Endodermal cell (in vitro differentiated cells): ENCODE measurements at regions not wholly inside any gene's neighbourhood (a gene's known extent, or its start where the extent isn't known, plus 50 kb on each side); places are given as distances from the start of the nearest gene placed in this dataset.

Experiments used
- DNase-seq: peaks from one replicate; pipeline ENCODE4 v3.0.0-alpha.2; 2017
- H3K27ac ChIP-seq: 2 replicates; pipeline ENCODE4 v1.5.1; 2013; ENCODE audit warnings: mild to moderate bottlenecking, low read depth, low read length, moderate library complexity
- H3K27me3 ChIP-seq: 2 replicates; pipeline ENCODE4 v1.6.1; 2013; ENCODE audit warnings: mild to moderate bottlenecking, low read length, moderate library complexity; ENCODE audit not compliant: insufficient read depth, control insufficient read depth, poor library complexity, severe bottlenecking
- H3K36me3 ChIP-seq: 2 replicates; pipeline ENCODE4 v1.7.0; 2013; ENCODE audit warnings: mild to moderate bottlenecking, low read length, moderate library complexity; ENCODE audit not compliant: control insufficient read depth, insufficient read depth
- H3K4me1 ChIP-seq: one replicate; pipeline ENCODE4 v1.7.0; 2013; ENCODE audit warnings: low read length; ENCODE audit not compliant: control insufficient read depth, insufficient read depth
- H3K4me3 ChIP-seq: 2 replicates; pipeline ENCODE4 v1.5.1; 2013; ENCODE audit warnings: mild to moderate bottlenecking, low read length, moderate library complexity
- H3K9ac ChIP-seq: 2 replicates; pipeline ENCODE4 v1.6.1; 2013; ENCODE audit warnings: mild to moderate bottlenecking, low read length, moderate library complexity; ENCODE audit not compliant: poor library complexity, severe bottlenecking; ENCODE audit errors: extremely low read depth
- H3K9me3 ChIP-seq: 2 replicates; pipeline ENCODE4 v1.6.1; 2013; ENCODE audit warnings: mild to moderate bottlenecking, low read length, moderate library complexity; ENCODE audit not compliant: control insufficient read depth
- H3K27ac Mint-ChIP-seq: 2 replicates; pipeline ENCODE4 v1.8.0; 2020; ENCODE audit warnings: mixed read lengths
- H3K27me3 Mint-ChIP-seq: 2 replicates; pipeline ENCODE4 v1.8.0; 2021; ENCODE audit warnings: mild to moderate bottlenecking, mixed read lengths; ENCODE audit not compliant: insufficient read depth
- H3K36me3 Mint-ChIP-seq: 2 replicates; pipeline ENCODE4 v1.8.0; 2020; ENCODE audit warnings: low read depth, mixed read lengths
- H3K4me1 Mint-ChIP-seq: 2 replicates; pipeline ENCODE4 v1.8.0; 2020; ENCODE audit warnings: mixed read lengths
- H3K4me3 Mint-ChIP-seq: 2 replicates; pipeline ENCODE4 v1.8.0; 2020; ENCODE audit warnings: mild to moderate bottlenecking, moderate library complexity, mixed read lengths
- H3K9me3 Mint-ChIP-seq: 2 replicates; pipeline ENCODE4 v1.8.0; 2020; ENCODE audit warnings: mild to moderate bottlenecking, mixed read lengths
- WGBS, 2 experiments: methylation state at CpG; one replicate each; pipeline versions ENCODE4 v1.1.5 to v1.1.7; 2013; ENCODE audit warnings: missing lambda C conversion rate in 2 of 2, mixed read lengths in 1 of 2; ENCODE audit not compliant: insufficient coverage in 1 of 2, insufficient read length in 1 of 2; 5-methylcytosine and 5-hydroxymethylcytosine counted together
- TF ChIP-seq, protein P1 (sequence below): fragments of 200-600 bp; sonication (generic); conservative IDR thresholded peaks from 2 replicates; pipeline ENCODE4 v1.5.0; 2021; ENCODE audit warnings: antibody characterized with exemption, mild to moderate bottlenecking

DNA sequence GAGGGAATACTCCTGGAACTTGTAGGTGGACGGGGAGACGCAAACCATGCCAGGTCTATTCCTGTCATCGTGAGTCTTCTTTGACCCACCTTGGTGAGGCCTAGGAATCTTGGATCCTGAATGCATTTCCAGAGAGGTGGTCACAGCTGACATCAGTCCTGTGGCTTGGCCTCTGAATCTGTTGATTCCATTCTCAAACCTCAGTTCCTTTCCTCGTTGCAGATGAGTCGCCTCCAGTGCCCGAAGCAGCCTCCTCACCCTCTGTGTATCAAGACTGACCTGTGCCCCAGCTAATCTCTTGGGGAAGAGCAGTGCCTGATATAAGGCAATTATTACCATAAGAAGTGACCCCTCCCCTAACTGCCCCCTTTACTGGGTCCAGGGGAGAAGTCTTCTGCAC lies 118.1 kb downstream of the SMIM20 start:
- TF ChIP-seq, protein P1, sequence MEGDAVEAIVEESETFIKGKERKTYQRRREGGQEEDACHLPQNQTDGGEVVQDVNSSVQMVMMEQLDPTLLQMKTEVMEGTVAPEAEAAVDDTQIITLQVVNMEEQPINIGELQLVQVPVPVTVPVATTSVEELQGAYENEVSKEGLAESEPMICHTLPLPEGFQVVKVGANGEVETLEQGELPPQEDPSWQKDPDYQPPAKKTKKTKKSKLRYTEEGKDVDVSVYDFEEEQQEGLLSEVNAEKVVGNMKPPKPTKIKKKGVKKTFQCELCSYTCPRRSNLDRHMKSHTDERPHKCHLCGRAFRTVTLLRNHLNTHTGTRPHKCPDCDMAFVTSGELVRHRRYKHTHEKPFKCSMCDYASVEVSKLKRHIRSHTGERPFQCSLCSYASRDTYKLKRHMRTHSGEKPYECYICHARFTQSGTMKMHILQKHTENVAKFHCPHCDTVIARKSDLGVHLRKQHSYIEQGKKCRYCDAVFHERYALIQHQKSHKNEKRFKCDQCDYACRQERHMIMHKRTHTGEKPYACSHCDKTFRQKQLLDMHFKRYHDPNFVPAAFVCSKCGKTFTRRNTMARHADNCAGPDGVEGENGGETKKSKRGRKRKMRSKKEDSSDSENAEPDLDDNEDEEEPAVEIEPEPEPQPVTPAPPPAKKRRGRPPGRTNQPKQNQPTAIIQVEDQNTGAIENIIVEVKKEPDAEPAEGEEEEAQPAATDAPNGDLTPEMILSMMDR: no peak
- H3K36me3 ChIP-seq: no peaks in the 10 kb centered on the region
- peaks cover 12% of the 10 kb centered on the region for H3K4me1 ChIP-seq
- Mint-ChIP-seq H3K4me3 (no peak overlapping the region), H3K9me3 (no peaks in the 10 kb centered on the region), H3K4me1 (peaks cover 23% of the 10 kb centered on the region), H3K36me3 (no peaks in the 10 kb centered on the region), H3K27ac (no peak overlapping the region), H3K27me3 (peaks cover 31% of the 10 kb centered on the region)
- H3K9ac ChIP-seq: no peak overlapping the region
- H3K9me3 ChIP-seq: no peaks in the 10 kb centered on the region
- H3K27ac ChIP-seq: no peak overlapping the region
- DNase-seq: no peak
- H3K27me3 ChIP-seq: peaks cover 11% of the 10 kb centered on the region
- 93 to 100% methylated on average over 4 to 6 of the region's 6 CpGs for WGBS, 2 experiments
- no peak overlapping the region for H3K4me3 ChIP-seq

DNA sequence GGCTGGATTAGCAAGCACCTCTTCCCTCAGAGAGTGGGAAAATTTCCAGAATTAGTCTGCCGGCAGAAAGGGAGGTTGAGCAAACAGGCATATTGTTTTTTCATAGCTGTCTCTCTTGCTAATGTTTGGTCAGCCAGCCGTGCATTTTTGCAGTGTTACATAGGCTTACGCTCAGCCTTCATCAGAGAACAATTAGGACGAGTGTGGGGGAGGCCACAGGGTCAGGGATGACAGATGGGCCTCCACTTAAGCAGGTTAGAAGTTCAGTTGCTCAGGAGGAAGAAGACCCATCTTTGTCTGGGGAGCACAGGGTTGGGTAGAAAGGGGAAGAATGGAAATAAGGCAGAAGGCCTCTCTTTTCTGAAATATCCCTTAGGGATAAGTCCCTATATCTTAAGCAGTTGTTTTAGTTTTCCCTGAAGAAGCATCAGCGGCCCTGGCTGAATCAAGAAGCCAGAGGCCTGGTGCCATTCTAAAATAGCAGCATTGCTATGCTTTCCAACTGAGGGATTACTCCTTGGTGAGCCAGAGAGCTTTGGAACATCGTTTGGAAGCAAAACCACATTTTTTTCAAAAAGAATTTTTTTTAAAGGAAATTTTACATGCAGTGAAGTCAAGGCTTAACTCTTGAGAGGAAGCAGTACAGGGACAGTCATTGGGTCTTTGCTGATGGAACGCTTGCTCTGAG lies 118.8 kb downstream of the SMIM20 start:
- Histone ChIP-seq H3K4me3 (no peak overlapping the region), H3K36me3 (no peaks in the 10 kb centered on the region), H3K9ac (no peak overlapping the region), H3K4me1 (peaks cover 12% of the 10 kb centered on the region), H3K27ac (no peak overlapping the region), H3K27me3 (peaks cover 11% of the 10 kb centered on the region), H3K9me3 (no peaks in the 10 kb centered on the region)
- no peaks in the 10 kb centered on the region for H3K36me3 Mint-ChIP-seq
- no peak overlapping the region for H3K4me3 Mint-ChIP-seq
- H3K9me3 Mint-ChIP-seq: no peaks in the 10 kb centered on the region
- DNase-seq: no peak
- peaks cover 23% of the 10 kb centered on the region for H3K4me1 Mint-ChIP-seq
- TF ChIP-seq, protein P1: no peak
- WGBS, 2 experiments: 84 to 93% methylated on average over 7 of the region's 7 CpGs
- peaks cover 26% of the 10 kb centered on the region for H3K27me3 Mint-ChIP-seq
- H3K27ac Mint-ChIP-seq: no peak overlapping the region

DNA sequence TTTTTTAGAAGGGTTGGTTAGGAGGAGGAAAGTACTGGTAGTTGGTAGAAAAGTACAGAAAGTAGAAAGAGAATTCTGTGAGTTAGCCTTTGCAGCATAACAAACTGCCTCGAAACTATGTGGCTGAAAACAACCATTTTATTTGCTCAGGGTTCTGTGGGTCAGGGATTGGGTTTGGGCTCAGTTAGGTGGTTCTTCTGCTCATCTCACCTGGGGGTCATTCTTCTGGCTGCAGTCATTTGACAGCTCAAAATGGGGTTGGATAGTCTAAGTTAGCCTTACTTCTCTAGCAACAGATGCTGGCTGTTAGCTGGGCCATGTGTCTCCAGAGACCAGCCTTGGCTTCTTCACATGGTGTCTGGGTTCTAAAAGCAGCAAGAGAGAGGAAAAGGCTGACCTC lies 119.4 kb downstream of the SMIM20 start:
- H3K36me3 ChIP-seq: no peaks in the 10 kb centered on the region
- H3K9me3 ChIP-seq: no peaks in the 10 kb centered on the region
- no peak overlapping the region for H3K4me3 ChIP-seq
- H3K9me3 Mint-ChIP-seq: no peaks in the 10 kb centered on the region
- DNase-seq: no peak
- 94 to 100% methylated on average over 1 of the region's 1 CpG for WGBS, 2 experiments
- no peak overlapping the region for H3K9ac ChIP-seq
- H3K27me3 ChIP-seq: peaks cover 11% of the 10 kb centered on the region
- TF ChIP-seq, protein P1: no peak
- H3K27ac Mint-ChIP-seq: no peak overlapping the region
- no peak overlapping the region for H3K4me3 Mint-ChIP-seq
- H3K4me1 Mint-ChIP-seq: peaks cover 23% of the 10 kb centered on the region
- H3K4me1 ChIP-seq: peaks cover 12% of the 10 kb centered on the region
- H3K27me3 Mint-ChIP-seq: peaks cover 22% of the 10 kb centered on the region
- no peaks in the 10 kb centered on the region for H3K36me3 Mint-ChIP-seq
- no peak overlapping the region for H3K27ac ChIP-seq
